ENCODE measurements at regions not wholly inside any gene's neighbourhood (a gene's known extent, or its start where the extent isn't known, plus 50 kb on each side); places are given as distances from the start of the nearest gene placed in this dataset.

GRCh38 chr5:4882186-4882585 lies 257.9 kb upstream of the ADAMTS16 start:
- Mint-ChIP-seq H3K4me3 (no peak overlapping the region), H3K36me3 (ENCODE audit: insufficient read depth in 1 of 3, low read depth in 3 of 3) (no peaks in the 10 kb centered on the region), H3K4me1 (peaks cover 3 to 4% of the 10 kb centered on the region in 2 experiments; a peak in 1 of 4 replicates), H3K9me3 (no peaks in the 10 kb centered on the region), H3K27me3 (ENCODE audit: low read depth) (no peaks in the 10 kb centered on the region), H3K27ac (no peak overlapping the region)
- Histone ChIP-seq H4K20me1 (ENCODE audit: control insufficient read depth, insufficient read depth, insufficient read length) (no peaks in the 10 kb centered on the region), H2BK15ac (ENCODE audit: low read depth, low read length) (no peak overlapping the region), H3K56ac (ENCODE audit: insufficient read length, low read depth, low read length) (no peak overlapping the region), H2BK120ac (ENCODE audit: low read depth, low read length, poor library complexity, severe bottlenecking) (no peak overlapping the region), H2AFZ (ENCODE audit: low read length) (no peak overlapping the region), H3K4me1 (ENCODE audit: insufficient read depth, low read length) (no peaks in the 10 kb centered on the region), H2AK5ac (ENCODE audit: insufficient read length, low read length) (no peak overlapping the region), H4K91ac (ENCODE audit: insufficient read length, low read depth, low read length) (no peak overlapping the region), H3K27ac (ENCODE audit: insufficient read length, low read depth, low read length) (no peak overlapping the region), H3K79me2 (ENCODE audit: insufficient read depth, low read length) (no peaks in the 10 kb centered on the region), H3K4me2 (ENCODE audit: insufficient read depth, insufficient read length, low read length) (no peak overlapping the region), H4K5ac (ENCODE audit: insufficient read length, low read depth, low read length) (no peak overlapping the region), H3K14ac (ENCODE audit: insufficient read depth, low read length) (no peak overlapping the region), H3T11ph (ENCODE audit: low read length) (no peak overlapping the region), H3K4ac (ENCODE audit: low read depth, low read length) (no peak overlapping the region), H3K9ac (ENCODE audit: extremely low read depth, insufficient read length, low read length) (no peak overlapping the region), H2BK12ac (ENCODE audit: insufficient read length, low read depth, low read length) (no peak overlapping the region), H3K23me2 (ENCODE audit: insufficient read length, low read depth, low read length, poor library complexity, severe bottlenecking) (no peaks in the 10 kb centered on the region), H3K9me3 (ENCODE audit: control insufficient read depth, low read depth, low read length) (no peaks in the 10 kb centered on the region), H4K8ac (replicated peaks; ENCODE audit: insufficient read length, low read depth, low read length) (no peak overlapping the region), H3K79me1 (ENCODE audit: insufficient read depth, low read depth, low read length, poor library complexity, severe bottlenecking) (no peaks in the 10 kb centered on the region), H3K23ac (ENCODE audit: insufficient read length, low read depth, low read length) (no peak overlapping the region), H2BK5ac (ENCODE audit: insufficient read length, low read length) (no peak overlapping the region), H3K27me3 (ENCODE audit: insufficient read depth, low read length) (no peaks in the 10 kb centered on the region; the same call in 1 of the 2 replicates), H3K18ac (ENCODE audit: insufficient read length, low read depth, low read length) (no peak overlapping the region), H2BK20ac (ENCODE audit: low read depth, low read length, poor library complexity, severe bottlenecking) (no peak overlapping the region)
- no peak for DNase-seq
- no CpG with 5 or more reads among the region's 4 CpGs for WGBS (ENCODE audit: extremely low coverage, insufficient read length, low lambda C conversion rate)
- TF ChIP-seq CTCF (conservative IDR thresholded peaks at IDR 0.05) = no peak

Measured in H9 (cell line).